ACC112 (cell line): ENCODE measurements at regions not wholly inside any gene's neighbourhood (a gene's known extent, or its start where the extent isn't known, plus 50 kb on each side); places are given as distances from the start of the nearest gene placed in this dataset.
"Not testable (repeated sequence)": the region's sequence is repeated elsewhere in the genome, so short reads cannot be mapped to it uniquely, and the experiment has no call there.

Experiments
- H2AFZ ChIP-seq: fragments of 200-600 bp; sonication (generic); one replicate; pipeline ENCODE4 v1.6.0; 2017; ENCODE audit warnings: antibody characterized with exemption, low read length; ENCODE audit not compliant: unreplicated experiment
- H3K27ac ChIP-seq: fragments of 200-600 bp; sonication (generic); 2 replicates; pipeline ENCODE4 v1.5.1; 2014; ENCODE audit warnings: low read depth, mild to moderate bottlenecking, antibody characterized with exemption, low read length, moderate library complexity
- H3K27me3 ChIP-seq: fragments of 200-600 bp; sonication (generic); 2 replicates; pipeline ENCODE4 v1.6.1; 2014; ENCODE audit warnings: mild to moderate bottlenecking, antibody characterized with exemption, low read length, moderate library complexity, mixed read lengths; ENCODE audit not compliant: insufficient read depth
- H3K36me3 ChIP-seq: fragments of 200-600 bp; sonication (generic); 2 replicates; pipeline ENCODE4 v1.6.1; 2016; ENCODE audit warnings: mild to moderate bottlenecking, antibody characterized with exemption, low read length, moderate library complexity, mixed read lengths; ENCODE audit not compliant: insufficient read depth
- H3K4me1 ChIP-seq: fragments of 200-600 bp; sonication (generic); one replicate; pipeline ENCODE4 v1.6.1; 2016; ENCODE audit warnings: low read length, mixed read lengths; ENCODE audit not compliant: insufficient read depth, unreplicated experiment, control insufficient read depth
- H3K4me3 ChIP-seq: fragments of 200-600 bp; sonication (generic); 2 replicates; pipeline ENCODE4 v1.5.1; 2014; ENCODE audit warnings: mild to moderate bottlenecking, low read depth, low read length
- H3K79me2 ChIP-seq: fragments of 200-600 bp; sonication (generic); one replicate; pipeline ENCODE4 v1.6.0; 2016; ENCODE audit warnings: low read length; ENCODE audit not compliant: control insufficient read depth, unreplicated experiment, insufficient read depth

GRCh38 chr11:116343270-116343669, 429.5 kb downstream of the BUD13 start:
- Histone ChIP-seq H3K27ac (no peak overlapping the region), H3K27me3 (no peaks in the 10 kb centered on the region), H3K79me2 (no peaks in the 10 kb centered on the region), H3K36me3 (no peaks in the 10 kb centered on the region), H3K4me1 (no peaks in the 10 kb centered on the region), H3K4me3 (no peak overlapping the region), H2AFZ (no peak overlapping the region)

- no peaks in the 10 kb centered on the region for H3K27me3 ChIP-seq
- H3K36me3 ChIP-seq = no peaks in the 10 kb centered on the region
- H3K27ac ChIP-seq = no peak overlapping the region
- no peaks in the 10 kb centered on the region for H3K4me1 ChIP-seq
- H3K4me3 ChIP-seq = no peak overlapping the region
- H2AFZ ChIP-seq = no peak overlapping the region
- H3K79me2 ChIP-seq = no peaks in the 10 kb centered on the region
Observed at GRCh38 chr11:116342148-116342547, 430.6 kb downstream of the BUD13 start.

- no peaks in the 10 kb centered on the region for H3K79me2 ChIP-seq
- H3K4me3 ChIP-seq = no peak overlapping the region
- no peaks in the 10 kb centered on the region for H3K27me3 ChIP-seq
- H3K36me3 ChIP-seq = no peaks in the 10 kb centered on the region
- H2AFZ ChIP-seq = no peak overlapping the region
- H3K27ac ChIP-seq = no peak overlapping the region
- H3K4me1 ChIP-seq = no peaks in the 10 kb centered on the region
Observed at GRCh38 chr11:116339306-116340098, 433.3 kb downstream of the BUD13 start.

GRCh38 chr11:116338500-116338899, 434.3 kb downstream of the BUD13 start:
- not testable (repeated sequence) for H3K4me3 ChIP-seq, H2AFZ ChIP-seq, H3K27me3 ChIP-seq, H3K27ac ChIP-seq, H3K36me3 ChIP-seq, H3K79me2 ChIP-seq, H3K4me1 ChIP-seq

- no peak overlapping the region for H3K4me3 ChIP-seq
- H3K79me2 ChIP-seq = no peaks in the 10 kb centered on the region
- H3K36me3 ChIP-seq = no peaks in the 10 kb centered on the region
- no peaks in the 10 kb centered on the region for H3K27me3 ChIP-seq
- no peaks in the 10 kb centered on the region for H3K4me1 ChIP-seq
- H2AFZ ChIP-seq = no peak overlapping the region
- no peak overlapping the region for H3K27ac ChIP-seq
Observed at GRCh38 chr11:116336540-116336939, 436.2 kb downstream of the BUD13 start.

GRCh38 chr11:116335891-116336290, 436.9 kb downstream of the BUD13 start:
- H3K4me1 ChIP-seq = no peaks in the 10 kb centered on the region
- H3K27me3 ChIP-seq = no peaks in the 10 kb centered on the region
- no peak overlapping the region for H3K4me3 ChIP-seq
- no peak overlapping the region for H3K27ac ChIP-seq
- no peak overlapping the region for H2AFZ ChIP-seq
- no peaks in the 10 kb centered on the region for H3K36me3 ChIP-seq
- H3K79me2 ChIP-seq = no peaks in the 10 kb centered on the region

- Histone ChIP-seq H3K27me3 (no peaks in the 10 kb centered on the region), H3K4me3 (no peak overlapping the region), H3K36me3 (no peaks in the 10 kb centered on the region), H3K4me1 (no peaks in the 10 kb centered on the region), H3K27ac (no peak overlapping the region), H2AFZ (no peak overlapping the region), H3K79me2 (no peaks in the 10 kb centered on the region)
Observed at GRCh38 chr11:116335078-116335477, 437.7 kb downstream of the BUD13 start.

GRCh38 chr11:116334596-116334995, 438.2 kb downstream of the BUD13 start:
- Histone ChIP-seq H3K27ac (no peak overlapping the region), H3K4me1 (no peaks in the 10 kb centered on the region), H3K36me3 (no peaks in the 10 kb centered on the region), H3K79me2 (no peaks in the 10 kb centered on the region), H3K4me3 (no peak overlapping the region), H3K27me3 (no peaks in the 10 kb centered on the region), H2AFZ (no peak overlapping the region)

GRCh38 chr11:116333001-116333535, 439.7 kb downstream of the BUD13 start:
- no peaks in the 10 kb centered on the region for H3K79me2 ChIP-seq
- no peaks in the 10 kb centered on the region for H3K27me3 ChIP-seq
- H2AFZ ChIP-seq = no peak overlapping the region
- H3K27ac ChIP-seq = no peak overlapping the region
- H3K4me1 ChIP-seq = no peaks in the 10 kb centered on the region
- H3K4me3 ChIP-seq = no peak overlapping the region
- H3K36me3 ChIP-seq = no peaks in the 10 kb centered on the region

GRCh38 chr11:116332391-116332790, 440.4 kb downstream of the BUD13 start:
- Histone ChIP-seq H3K27me3 (no peaks in the 10 kb centered on the region), H3K4me1 (no peaks in the 10 kb centered on the region), H3K36me3 (no peaks in the 10 kb centered on the region)

GRCh38 chr11:116331381-116331780, 441.4 kb downstream of the BUD13 start:
- Histone ChIP-seq H3K36me3 (no peaks in the 10 kb centered on the region), H3K27me3 (no peaks in the 10 kb centered on the region), H3K79me2 (no peaks in the 10 kb centered on the region), H3K4me1 (no peaks in the 10 kb centered on the region), H3K27ac (no peak overlapping the region), H3K4me3 (no peak overlapping the region), H2AFZ (no peak overlapping the region)

More at GRCh38 chr11:116332391-116332790, 440.4 kb downstream of the BUD13 start:
- H3K79me2 ChIP-seq = no peaks in the 10 kb centered on the region
- no peak overlapping the region for H3K4me3 ChIP-seq
- H3K27ac ChIP-seq = no peak overlapping the region
- H2AFZ ChIP-seq = no peak overlapping the region
